ENCODE measurements at regions not wholly inside any gene's neighbourhood (a gene's known extent, or its start where the extent isn't known, plus 50 kb on each side); places are given as distances from the start of the nearest gene placed in this dataset.
A peak's percentile ranks its signal among the peaks of the same experiment; 100 is the strongest.

GRCh38 chr2:96438589-96438988 is 66.6 kb downstream of the NEURL3 start:
- no peak for DNase-seq (ENCODE audit: low read depth in 2 of 2)

DNA sequence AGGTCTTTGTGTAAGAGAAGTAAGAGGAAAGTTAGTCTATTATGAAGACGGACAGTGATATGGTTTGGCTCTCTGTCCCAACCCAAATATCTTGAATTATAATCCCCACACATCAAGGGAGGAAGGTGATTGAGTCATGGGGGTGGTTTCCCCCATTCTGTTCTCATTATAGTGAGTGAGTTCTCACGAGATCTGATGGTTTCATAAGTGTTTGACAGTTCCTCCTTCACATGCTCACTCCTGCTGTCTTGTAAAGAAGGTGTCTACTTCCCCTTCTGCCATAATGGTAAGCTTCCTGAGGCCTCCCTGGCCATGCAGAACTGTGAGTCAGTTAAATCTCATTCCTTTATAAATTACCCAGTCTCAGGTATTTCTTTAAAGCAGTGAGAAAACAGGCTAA is 67.6 kb downstream of the NEURL3 start:
- DNase-seq (ENCODE audit: low read depth in 2 of 2): no peak

- no peak for DNase-seq (ENCODE audit: low read depth in 2 of 2)
These were observed 68.2 kb downstream of the NEURL3 start for GRCh38 chr2:96436961-96437360.

DNA sequence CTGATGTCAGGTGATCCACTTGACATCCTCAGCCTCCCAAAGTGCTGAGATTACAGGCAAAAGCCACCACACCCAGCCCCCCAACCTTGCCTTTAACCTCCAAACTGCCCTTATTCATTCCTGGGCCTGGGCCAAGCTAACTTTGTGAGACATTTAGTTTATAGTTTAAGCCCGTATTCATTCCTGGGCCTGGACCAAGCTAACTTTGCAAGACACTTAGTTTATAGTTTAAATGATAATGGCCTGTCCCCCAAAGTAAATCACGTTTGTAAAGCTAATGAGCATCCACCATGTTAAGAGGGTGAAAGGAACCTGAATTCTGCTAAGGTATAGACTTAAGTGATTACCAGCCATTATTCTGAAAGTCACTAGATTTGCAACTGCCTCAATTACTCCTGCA is 68.7 kb downstream of the NEURL3 start:
- no peak for DNase-seq (ENCODE audit: low read depth in 2 of 2)

DNA sequence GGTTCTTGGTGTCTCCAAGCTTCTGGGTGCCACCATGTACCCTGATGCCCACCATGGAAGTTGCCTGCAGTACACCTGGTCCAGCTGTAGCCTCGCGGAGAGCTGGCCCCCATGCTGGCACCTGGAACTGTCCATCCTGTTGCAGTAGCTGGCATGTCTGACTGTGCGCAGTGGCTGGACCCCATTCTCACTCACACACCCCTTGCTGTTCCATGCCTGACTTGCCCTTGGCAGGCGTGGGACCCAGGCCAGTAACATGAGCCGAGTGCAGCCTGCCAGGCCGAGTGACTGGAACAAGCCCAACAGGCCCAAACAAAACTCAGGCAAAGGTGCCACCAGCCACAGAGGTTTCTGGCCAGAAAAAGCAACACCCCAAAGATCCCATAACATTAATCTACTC is 73.8 kb downstream of the NEURL3 start:
- no peak for DNase-seq (ENCODE audit: low read depth in 2 of 2)

- DNase-seq (ENCODE audit: low read depth in 2 of 2): no peak
These were observed 74.7 kb downstream of the NEURL3 start for GRCh38 chr2:96430394-96430988.

DNA sequence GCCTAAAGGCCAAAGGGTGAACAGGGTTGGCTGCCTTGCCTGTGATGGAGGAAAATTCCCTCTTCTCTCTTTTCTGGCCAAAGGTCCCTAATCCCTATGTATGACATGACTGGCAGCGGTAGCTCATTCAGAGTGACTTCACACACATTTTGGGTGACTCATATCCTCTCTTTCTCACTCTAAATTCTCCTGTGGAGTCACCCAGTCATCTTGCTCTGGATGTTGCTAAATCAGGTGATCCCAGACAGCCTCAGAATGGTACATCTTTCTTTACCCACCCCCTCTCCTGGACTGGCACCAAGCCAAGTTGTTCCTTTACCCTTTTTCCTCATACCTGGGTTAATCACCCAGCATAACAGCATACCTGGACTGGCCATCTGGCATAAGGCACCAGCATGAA is 77.2 kb downstream of the NEURL3 start:
- peak; percentile 56 to 61 for DNase-seq (ENCODE audit: low read depth in 2 of 2)

- DNase-seq (ENCODE audit: low read depth in 2 of 2): no peak
These were observed 78.0 kb downstream of the NEURL3 start for GRCh38 chr2:96427169-96427568.

DNA sequence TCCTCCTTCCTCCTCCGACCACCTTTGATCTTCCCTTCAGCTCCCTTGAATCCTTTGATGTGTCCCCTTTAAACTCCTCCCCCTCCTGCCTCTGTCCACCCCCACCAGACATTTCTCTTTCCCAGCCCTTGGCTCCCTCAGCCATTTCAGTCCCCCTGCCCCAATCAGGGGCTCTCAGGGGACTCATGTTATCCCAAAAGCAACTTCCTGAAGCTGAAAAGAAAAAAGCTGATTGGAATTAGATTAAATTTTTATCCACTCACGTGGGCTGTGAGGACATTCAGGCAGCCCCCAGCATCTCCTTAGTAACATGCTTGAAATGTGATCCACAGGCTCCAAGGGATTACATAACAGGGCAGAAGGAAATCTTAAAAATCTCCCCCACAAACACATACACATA is 81.3 kb downstream of the NEURL3 start:
- no peak for DNase-seq (ENCODE audit: low read depth in 2 of 2)

Measured in lung microvascular endothelial cell (primary cell).